SK-N-SH treated with all-trans-retinoic acid at 6 μM for 48 hours (cell line): ENCODE measurements at regions not wholly inside any gene's neighbourhood (a gene's known extent, or its start where the extent isn't known, plus 50 kb on each side); places are given as distances from the start of the nearest gene placed in this dataset.
A peak's percentile ranks its signal among the peaks of the same experiment; 100 is the strongest.

Experiments
- ATAC-seq: fragments of 200-7000 bp; cut with Tn5 transposase; 3 replicates; pipeline ENCODE4 v1.9.1; 2020; ENCODE audit warnings: mild to moderate bottlenecking, moderate library complexity
- ARNTL ChIP-seq: fragments of 450-650 bp; formaldehyde crosslinking; IDR thresholded peaks from 2 replicates; pipeline ENCODE4 v1.5.0; 2020; ENCODE audit warnings: low read depth, mild to moderate bottlenecking, moderate library complexity, borderline replicate concordance
- BACH2 ChIP-seq: fragments of 250-450 bp; sonication (Bioruptor Pico); IDR thresholded peaks from 2 replicates; pipeline ENCODE4 v1.9.0; 2021; ENCODE audit warnings: mild to moderate bottlenecking, borderline replicate concordance
- CSDC2 ChIP-seq: fragments of 250-450 bp; sonication (Bioruptor Pico); IDR thresholded peaks from 2 replicates; pipeline ENCODE4 v1.5.0; 2020; ENCODE audit warnings: mild to moderate bottlenecking, moderate library complexity
- ESRRG ChIP-seq: fragments of 250-450 bp; sonication (Bioruptor Pico); IDR thresholded peaks from 2 replicates; pipeline ENCODE4 v1.6.1; 2021; ENCODE audit warnings: mild to moderate bottlenecking
- GLIS3 ChIP-seq: fragments of 250-450 bp; sonication (Bioruptor Pico); IDR thresholded peaks from 2 replicates; pipeline ENCODE4 v1.5.0; 2020; ENCODE audit warnings: mild to moderate bottlenecking, moderate library complexity
- OSR1 ChIP-seq: fragments of 250-450 bp; sonication (Bioruptor Pico); IDR thresholded peaks from 2 replicates; pipeline ENCODE4 v1.8.0; 2022; ENCODE audit warnings: moderate library complexity, mild to moderate bottlenecking, inconsistent platforms
- PPARA ChIP-seq: fragments of 250-450 bp; sonication (Bioruptor Pico); IDR thresholded peaks from 2 replicates; pipeline ENCODE4 v1.5.0; 2020; ENCODE audit warnings: mild to moderate bottlenecking, borderline replicate concordance
- SNAI2 ChIP-seq: fragments of 250-450 bp; sonication (Bioruptor Pico); IDR thresholded peaks from 2 replicates; pipeline ENCODE4 v1.5.0; 2020; ENCODE audit warnings: mild to moderate bottlenecking, moderate library complexity
- TCF4 ChIP-seq: fragments of 250-450 bp; sonication (Bioruptor Pico); IDR thresholded peaks from 2 replicates; pipeline ENCODE4 v1.8.0; 2021; ENCODE audit warnings: mild to moderate bottlenecking, moderate library complexity, borderline replicate concordance
- TOX ChIP-seq: fragments of 250-450 bp; sonication (Bioruptor Pico); IDR thresholded peaks from 2 replicates; pipeline ENCODE4 v1.8.0; 2021; ENCODE audit warnings: mild to moderate bottlenecking, moderate library complexity, borderline replicate concordance
- TSHZ2 ChIP-seq: fragments of 250-450 bp; sonication (Bioruptor Pico); IDR thresholded peaks from 2 replicates; pipeline ENCODE4 v1.5.0; 2020; ENCODE audit warnings: mild to moderate bottlenecking, moderate library complexity
- ZFP3 ChIP-seq: fragments of 250-450 bp; sonication (Bioruptor Pico); IDR thresholded peaks from 2 replicates; pipeline ENCODE4 v1.5.0; 2020; ENCODE audit warnings: mild to moderate bottlenecking, moderate library complexity
- ZNF565 ChIP-seq: fragments of 450-650 bp; formaldehyde crosslinking; conservative IDR thresholded peaks from 2 replicates; pipeline ENCODE4 v1.5.0; 2020; ENCODE audit warnings: low read depth, mild to moderate bottlenecking, moderate library complexity
- ZNF70 ChIP-seq: fragments of 450-650 bp; formaldehyde crosslinking; IDR thresholded peaks from 2 replicates; pipeline ENCODE4 v1.5.0; 2020; ENCODE audit warnings: mild to moderate bottlenecking, moderate library complexity
- TF ChIP-seq, protein P1 (sequence below): fragments of 250-450 bp; sonication (Bioruptor Pico); IDR thresholded peaks from 2 replicates; pipeline ENCODE4 v1.8.0; 2021; ENCODE audit warnings: low read depth, mild to moderate bottlenecking, moderate library complexity, borderline replicate concordance
- TF ChIP-seq, protein P2 (sequence below): fragments of 250-450 bp; sonication (Bioruptor Pico); IDR thresholded peaks from 2 replicates; pipeline ENCODE4 v1.8.0; 2020; ENCODE audit warnings: mild to moderate bottlenecking, moderate library complexity, borderline replicate concordance
- TF ChIP-seq, protein P3 (sequence below): fragments of 250-450 bp; sonication (Bioruptor Pico); IDR thresholded peaks from 2 replicates; pipeline ENCODE4 v1.5.1; 2020; ENCODE audit warnings: low read depth, mild to moderate bottlenecking, moderate library complexity

GRCh38 chr4:123193802-123194367 lies 202.7 kb upstream of the SPRY1 start:
- TF ChIP-seq CSDC2 (CRISPR knock-in tag): no peak
- no peak for TF ChIP-seq TCF4 (CRISPR knock-in tag)
- TF ChIP-seq TSHZ2 (CRISPR knock-in tag): no peak
- no peak for TF ChIP-seq PPARA (CRISPR knock-in tag)
- no peak for TF ChIP-seq TOX (CRISPR knock-in tag)
- TF ChIP-seq BACH2 (CRISPR knock-in tag): no peak
- TF ChIP-seq, protein P1, sequence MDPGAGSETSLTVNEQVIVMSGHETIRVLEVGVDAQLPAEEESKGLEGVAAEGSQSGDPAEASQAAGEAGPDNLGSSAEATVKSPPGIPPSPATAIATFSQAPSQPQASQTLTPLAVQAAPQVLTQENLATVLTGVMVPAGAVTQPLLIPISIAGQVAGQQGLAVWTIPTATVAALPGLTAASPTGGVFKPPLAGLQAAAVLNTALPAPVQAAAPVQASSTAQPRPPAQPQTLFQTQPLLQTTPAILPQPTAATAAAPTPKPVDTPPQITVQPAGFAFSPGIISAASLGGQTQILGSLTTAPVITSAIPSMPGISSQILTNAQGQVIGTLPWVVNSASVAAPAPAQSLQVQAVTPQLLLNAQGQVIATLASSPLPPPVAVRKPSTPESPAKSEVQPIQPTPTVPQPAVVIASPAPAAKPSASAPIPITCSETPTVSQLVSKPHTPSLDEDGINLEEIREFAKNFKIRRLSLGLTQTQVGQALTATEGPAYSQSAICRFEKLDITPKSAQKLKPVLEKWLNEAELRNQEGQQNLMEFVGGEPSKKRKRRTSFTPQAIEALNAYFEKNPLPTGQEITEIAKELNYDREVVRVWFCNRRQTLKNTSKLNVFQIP (CRISPR knock-in tag): no peak
- TF ChIP-seq SNAI2 (CRISPR knock-in tag): no peak
- TF ChIP-seq ZNF565 (CRISPR knock-in tag): no peak
- TF ChIP-seq, all 23 proteins: peak for 0
- no peak for ATAC-seq

DNA sequence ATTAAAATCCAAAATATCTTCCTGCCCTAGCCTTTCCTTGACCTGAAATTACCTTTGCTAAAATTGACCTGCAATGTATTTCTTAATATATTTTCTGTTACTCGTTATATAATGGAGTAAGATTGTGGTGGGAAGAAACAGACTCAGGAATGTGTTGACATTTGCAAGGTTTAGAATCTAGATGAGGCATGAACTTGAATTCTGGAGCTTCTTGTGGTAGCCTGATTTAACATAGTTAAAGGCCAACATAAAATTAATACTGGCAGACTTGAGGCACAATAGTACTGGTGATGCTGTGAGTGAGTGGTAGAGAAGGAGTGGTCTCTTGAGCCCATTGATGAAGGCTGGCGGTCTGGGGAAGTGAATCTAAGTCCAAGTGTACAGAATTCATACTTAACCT lies 197.9 kb upstream of the SPRY1 start:
- ATAC-seq: no peak
- TF ChIP-seq ESRRG (no peak), PPARA (CRISPR knock-in tag) (no peak), CSDC2 (CRISPR knock-in tag) (no peak)

GRCh38 chr4:123200051-123200940 lies 196.3 kb upstream of the SPRY1 start:
- peak; percentile 24; the same call in 1 of the 3 replicates for ATAC-seq
- no peak for TF ChIP-seq OSR1 (CRISPR knock-in tag)
- TF ChIP-seq ZNF70 (CRISPR knock-in tag): no peak
- TF ChIP-seq SNAI2 (CRISPR knock-in tag): no peak
- no peak for TF ChIP-seq TSHZ2 (CRISPR knock-in tag)
- TF ChIP-seq GLIS3 (CRISPR knock-in tag): no peak
- no peak for TF ChIP-seq ZNF565 (CRISPR knock-in tag)
- no peak for TF ChIP-seq PPARA (CRISPR knock-in tag)
- TF ChIP-seq CSDC2 (CRISPR knock-in tag): no peak
- TF ChIP-seq, protein P2, sequence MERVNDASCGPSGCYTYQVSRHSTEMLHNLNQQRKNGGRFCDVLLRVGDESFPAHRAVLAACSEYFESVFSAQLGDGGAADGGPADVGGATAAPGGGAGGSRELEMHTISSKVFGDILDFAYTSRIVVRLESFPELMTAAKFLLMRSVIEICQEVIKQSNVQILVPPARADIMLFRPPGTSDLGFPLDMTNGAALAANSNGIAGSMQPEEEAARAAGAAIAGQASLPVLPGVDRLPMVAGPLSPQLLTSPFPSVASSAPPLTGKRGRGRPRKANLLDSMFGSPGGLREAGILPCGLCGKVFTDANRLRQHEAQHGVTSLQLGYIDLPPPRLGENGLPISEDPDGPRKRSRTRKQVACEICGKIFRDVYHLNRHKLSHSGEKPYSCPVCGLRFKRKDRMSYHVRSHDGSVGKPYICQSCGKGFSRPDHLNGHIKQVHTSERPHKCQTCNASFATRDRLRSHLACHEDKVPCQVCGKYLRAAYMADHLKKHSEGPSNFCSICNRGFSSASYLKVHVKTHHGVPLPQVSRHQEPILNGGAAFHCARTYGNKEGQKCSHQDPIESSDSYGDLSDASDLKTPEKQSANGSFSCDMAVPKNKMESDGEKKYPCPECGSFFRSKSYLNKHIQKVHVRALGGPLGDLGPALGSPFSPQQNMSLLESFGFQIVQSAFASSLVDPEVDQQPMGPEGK: no peak
- no peak for TF ChIP-seq ZFP3 (CRISPR knock-in tag)
- no peak for TF ChIP-seq ESRRG
- TF ChIP-seq, protein P1 (CRISPR knock-in tag): no peak
- no peak for TF ChIP-seq ARNTL (CRISPR knock-in tag)
- no peak for TF ChIP-seq BACH2 (CRISPR knock-in tag)
- TF ChIP-seq, protein P3, sequence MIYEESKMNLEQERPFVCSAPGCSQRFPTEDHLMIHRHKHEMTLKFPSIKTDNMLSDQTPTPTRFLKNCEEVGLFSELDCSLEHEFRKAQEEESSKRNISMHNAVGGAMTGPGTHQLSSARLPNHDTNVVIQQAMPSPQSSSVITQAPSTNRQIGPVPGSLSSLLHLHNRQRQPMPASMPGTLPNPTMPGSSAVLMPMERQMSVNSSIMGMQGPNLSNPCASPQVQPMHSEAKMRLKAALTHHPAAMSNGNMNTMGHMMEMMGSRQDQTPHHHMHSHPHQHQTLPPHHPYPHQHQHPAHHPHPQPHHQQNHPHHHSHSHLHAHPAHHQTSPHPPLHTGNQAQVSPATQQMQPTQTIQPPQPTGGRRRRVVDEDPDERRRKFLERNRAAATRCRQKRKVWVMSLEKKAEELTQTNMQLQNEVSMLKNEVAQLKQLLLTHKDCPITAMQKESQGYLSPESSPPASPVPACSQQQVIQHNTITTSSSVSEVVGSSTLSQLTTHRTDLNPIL (CRISPR knock-in tag): no peak
